CD4-positive, alpha-beta T cell treated with Interleukin-2 at 100 ng/mL for 4 hours (primary cell): ENCODE measurements at regions not wholly inside any gene's neighbourhood (a gene's known extent, or its start where the extent isn't known, plus 50 kb on each side); places are given as distances from the start of the nearest gene placed in this dataset.

Experiments used
- DNase-seq: peaks from one replicate; pipeline ENCODE4 v3.0.0-alpha.2; 2020; ENCODE audit warnings: low spot score

- DNase-seq: no peak
These were observed 213.7 kb downstream of the GXYLT1 start for GRCh38 chr12:41930866-41931437.

GRCh38 chr12:41924111-41924510 lies 220.6 kb downstream of the GXYLT1 start:
- DNase-seq: no peak

GRCh38 chr12:41923351-41923750 lies 221.3 kb downstream of the GXYLT1 start:
- DNase-seq: no peak

- DNase-seq: no peak
These were observed 224.3 kb downstream of the GXYLT1 start for GRCh38 chr12:41920355-41920754.

- DNase-seq: no peak
These were observed 225.0 kb downstream of the GXYLT1 start for GRCh38 chr12:41919526-41920261.

GRCh38 chr12:41919048-41919447 lies 225.6 kb downstream of the GXYLT1 start:
- no peak for DNase-seq

GRCh38 chr12:41917938-41918341 lies 226.7 kb downstream of the GXYLT1 start:
- DNase-seq: no peak

GRCh38 chr12:41917181-41917580 lies 227.5 kb downstream of the GXYLT1 start:
- DNase-seq: no peak

- no peak for DNase-seq
These were observed 233.9 kb downstream of the GXYLT1 start for GRCh38 chr12:41910578-41911320.

- DNase-seq: no peak
These were observed 236.5 kb downstream of the GXYLT1 start for GRCh38 chr12:41908206-41908605.

GRCh38 chr12:41907550-41907949 lies 237.1 kb downstream of the GXYLT1 start:
- no peak for DNase-seq

- no peak for DNase-seq
These were observed 237.7 kb downstream of the GXYLT1 start for GRCh38 chr12:41907021-41907420.

- DNase-seq: no peak
These were observed 238.8 kb downstream of the GXYLT1 start for GRCh38 chr12:41905759-41906297.

- DNase-seq: no peak
These were observed 239.5 kb downstream of the GXYLT1 start for GRCh38 chr12:41905073-41905758.

GRCh38 chr12:41904041-41904440 lies 240.6 kb downstream of the GXYLT1 start:
- no peak for DNase-seq

- DNase-seq: no peak
These were observed 241.5 kb downstream of the GXYLT1 start for GRCh38 chr12:41903014-41903708.

GRCh38 chr12:41899577-41899976 lies 245.1 kb downstream of the GXYLT1 start:
- DNase-seq: no peak

GRCh38 chr12:41897593-41897992 lies 247.1 kb downstream of the GXYLT1 start:
- DNase-seq: no peak

- no peak for DNase-seq
These were observed 251.2 kb downstream of the GXYLT1 start for GRCh38 chr12:41893491-41893890.

- no peak for DNase-seq
These were observed 252.4 kb downstream of the GXYLT1 start for GRCh38 chr12:41892302-41892701.

GRCh38 chr12:41891226-41891625 lies 253.4 kb downstream of the GXYLT1 start:
- DNase-seq: no peak

GRCh38 chr12:41888285-41888684 lies 256.4 kb downstream of the GXYLT1 start:
- DNase-seq: no peak
